Common myeloid progenitor, CD34-positive (primary cell): ENCODE measurements at regions not wholly inside any gene's neighbourhood (a gene's known extent, or its start where the extent isn't known, plus 50 kb on each side); places are given as distances from the start of the nearest gene placed in this dataset.

ENCODE experiments used
- CTCF ChIA-PET: fragments of 350-600 bp; sonication (Branson Sonifier 250); formaldehyde crosslinking; loops from one replicate; lab custom pipeline; 2021; ENCODE audit warnings: antibody characterized with exemption; lab: Charles Lee
- POLR2A ChIA-PET: fragments of 350-600 bp; sonication (Branson Sonifier 250); formaldehyde crosslinking; loops from one replicate; lab custom pipeline; 2021; ENCODE audit warnings: antibody characterized with exemption; lab: Charles Lee
- DNase-seq, 3 donors: peaks; one replicate each; pipeline versions ENCODE4 v3.0.0 to v3.0.0-alpha.2; 2013
- H3K27ac ChIP-seq, 2 experiments: 1 replicate in 1 of 2; 2 replicates in 1 of 2; pipeline ENCODE4 v1.7.0; 2013; ENCODE audit warnings: inconsistent platforms in 2 of 2, low read length in 2 of 2, mild to moderate bottlenecking in 2 of 2, low read depth in 1 of 2, moderate library complexity in 1 of 2; ENCODE audit not compliant: severe bottlenecking in 2 of 2, insufficient read depth in 1 of 2, poor library complexity in 1 of 2
- H3K27me3 ChIP-seq, 5 experiments: replicated peaks in 2 of 5; 1 replicate in 3 of 5; 2 replicates in 2 of 5; pipeline versions ENCODE4 v1.6.1 to v1.7.0; 2013; ENCODE audit warnings: low read length in 4 of 5, mild to moderate bottlenecking in 2 of 5, moderate library complexity in 2 of 5, inconsistent platforms in 1 of 5; ENCODE audit not compliant: insufficient read depth in 5 of 5, control insufficient read depth in 4 of 5
- H3K36me3 ChIP-seq, 4 experiments: 1 replicate in 2 of 4; 2 replicates in 2 of 4; pipeline versions ENCODE4 v1.6.1 to v1.7.0; 2013; ENCODE audit warnings: low read length in 3 of 4, control low read depth in 1 of 4, mild to moderate bottlenecking in 1 of 4; ENCODE audit not compliant: control insufficient read depth in 4 of 4, insufficient read depth in 4 of 4
- H3K4me1 ChIP-seq, 4 experiments: 1 replicate in 3 of 4; 2 replicates in 1 of 4; pipeline versions ENCODE4 v1.6.1 to v1.7.1; 2013; ENCODE audit warnings: low read length in 3 of 4, mild to moderate bottlenecking in 3 of 4, control low read depth in 1 of 4, inconsistent platforms in 1 of 4, moderate library complexity in 1 of 4; ENCODE audit not compliant: control insufficient read depth in 4 of 4, insufficient read depth in 4 of 4; ENCODE audit errors: control extremely low read depth in 1 of 4
- H3K4me3 ChIP-seq, 7 experiments: 1 replicate in 4 of 7; 2 replicates in 3 of 7; pipeline versions ENCODE4 v1.5.1 to v1.7.0; 2013; ENCODE audit warnings: mild to moderate bottlenecking in 7 of 7, low read length in 6 of 7, moderate library complexity in 6 of 7, inconsistent platforms in 2 of 7, low read depth in 2 of 7, control low read depth in 1 of 7; ENCODE audit not compliant: insufficient read depth in 4 of 7, control insufficient read depth in 1 of 7; ENCODE audit errors: extremely low read depth in 1 of 7
- H3K9me3 ChIP-seq, 5 experiments: 1 replicate in 4 of 5; 2 replicates in 1 of 5; pipeline versions ENCODE4 v1.6.1 to v1.7.1; 2013; ENCODE audit warnings: low read length in 4 of 5, mild to moderate bottlenecking in 2 of 5, inconsistent platforms in 1 of 5, low read depth in 1 of 5, moderate library complexity in 1 of 5; ENCODE audit not compliant: control insufficient read depth in 4 of 5, insufficient read depth in 2 of 5; ENCODE audit errors: control extremely low read depth in 1 of 5
- WGBS: methylation state at CpG from one replicate; pipeline ENCODE4 v1.1.5; 2013; ENCODE audit not compliant: insufficient coverage; 5-methylcytosine and 5-hydroxymethylcytosine counted together

DNA sequence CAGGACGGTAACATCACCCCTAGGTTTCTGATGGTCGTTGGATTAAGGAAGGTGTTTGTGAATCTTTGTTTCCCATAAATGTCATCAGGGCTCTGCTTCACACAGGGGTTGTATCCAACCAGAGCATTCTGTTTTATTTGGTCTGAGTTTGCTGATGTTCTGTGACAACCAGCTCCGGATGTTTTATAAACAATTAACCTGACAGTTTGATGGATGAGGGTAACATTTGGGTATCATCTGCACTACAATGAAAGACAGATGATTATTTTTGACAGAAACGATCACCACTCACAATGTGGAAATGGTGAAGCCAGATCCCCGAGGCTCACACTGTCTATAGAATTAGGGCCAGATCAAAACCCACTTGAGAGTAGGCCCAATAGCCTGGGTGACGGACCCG is 107.1 kb downstream of the CDC42EP3 start:
- Histone ChIP-seq H3K4me3 (no peak overlapping the region), H3K27me3 (no peaks in the 10 kb centered on the region), H3K27ac (no peak overlapping the region), H3K9me3 (no peaks in the 10 kb centered on the region), H3K36me3 (no peaks in the 10 kb centered on the region), H3K4me1 (peaks cover 2 to 19% (median 9%) of the 10 kb centered on the region in 4 experiments)
- no peak for DNase-seq
- POLR2A ChIA-PET = no interaction called here
- WGBS = 98% methylated on average over 4 of the region's 7 CpGs
- CTCF ChIA-PET = interaction anchor here (0.9 to 1.6 kb wide), 5 partner anchors 10 to 313 kb away, joined by 3 to 4 read pairs (median 4); no protein-coding TSS in a partner anchor

DNA sequence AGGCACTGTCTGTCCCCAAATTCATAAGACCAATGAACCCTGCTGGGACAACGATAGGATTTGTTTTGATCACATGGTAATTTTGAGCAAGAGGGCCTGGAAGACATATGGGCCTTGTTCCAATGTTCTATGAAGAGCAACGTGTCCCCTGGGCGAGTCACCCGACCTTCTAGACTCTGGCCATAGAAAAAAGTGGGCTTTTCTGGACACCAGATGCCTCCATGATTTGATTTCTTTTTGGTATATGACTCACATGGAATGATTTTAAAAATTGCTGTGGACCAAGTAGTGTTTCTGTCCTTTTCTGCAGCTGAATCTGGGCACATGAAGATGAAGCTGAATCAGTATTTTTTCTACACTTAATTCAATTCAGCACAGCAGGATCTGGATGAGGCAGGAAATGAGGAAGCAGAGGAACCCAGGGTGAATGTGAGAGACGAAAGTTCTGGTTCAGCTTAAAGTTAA is 104.9 kb downstream of the CDC42EP3 start:
- WGBS = 88% methylated on average over 5 of the region's 5 CpGs
- Histone ChIP-seq H3K9me3 (no peaks in the 10 kb centered on the region), H3K27me3 (no peaks in the 10 kb centered on the region), H3K36me3 (no peaks in the 10 kb centered on the region), H3K4me1 (peaks cover 2 to 13% (median 6%) of the 10 kb centered on the region in 4 experiments), H3K4me3 (no peak overlapping the region), H3K27ac (no peak overlapping the region)
- POLR2A ChIA-PET = no interaction called here
- CTCF ChIA-PET = interaction anchor here (1.0 kb wide), 1 partner anchor 16 kb away, joined by 3 read pairs; no protein-coding TSS in a partner anchor
- DNase-seq = no peak

- ChIA-PET CTCF (interaction anchor here (1.2 to 2.6 kb wide), 4 partner anchors 11 to 49 kb away, joined by 3 to 7 read pairs (median 6); no protein-coding TSS in a partner anchor), POLR2A (interaction anchor here (0.6 kb wide), 1 partner anchor 268 kb away, joined by 3 read pairs; no protein-coding TSS in a partner anchor)
- H3K36me3 ChIP-seq = no peaks in the 10 kb centered on the region
- peak in 2 of 3 donors; percentile 48 to 71 for DNase-seq
- H3K27me3 ChIP-seq = no peaks in the 10 kb centered on the region
- H3K9me3 ChIP-seq = no peaks in the 10 kb centered on the region
- H3K4me1 ChIP-seq = peaks cover 0 to 6% (median 1%) of the 10 kb centered on the region in 4 experiments
- 0% methylated on average over 1 of the region's 2 CpGs for WGBS
- H3K4me3 ChIP-seq = no peak overlapping the region
- H3K27ac ChIP-seq = no peak overlapping the region
Measured at GRCh38 chr2:37568565-37568964, 102.9 kb downstream of the CDC42EP3 start.

DNA sequence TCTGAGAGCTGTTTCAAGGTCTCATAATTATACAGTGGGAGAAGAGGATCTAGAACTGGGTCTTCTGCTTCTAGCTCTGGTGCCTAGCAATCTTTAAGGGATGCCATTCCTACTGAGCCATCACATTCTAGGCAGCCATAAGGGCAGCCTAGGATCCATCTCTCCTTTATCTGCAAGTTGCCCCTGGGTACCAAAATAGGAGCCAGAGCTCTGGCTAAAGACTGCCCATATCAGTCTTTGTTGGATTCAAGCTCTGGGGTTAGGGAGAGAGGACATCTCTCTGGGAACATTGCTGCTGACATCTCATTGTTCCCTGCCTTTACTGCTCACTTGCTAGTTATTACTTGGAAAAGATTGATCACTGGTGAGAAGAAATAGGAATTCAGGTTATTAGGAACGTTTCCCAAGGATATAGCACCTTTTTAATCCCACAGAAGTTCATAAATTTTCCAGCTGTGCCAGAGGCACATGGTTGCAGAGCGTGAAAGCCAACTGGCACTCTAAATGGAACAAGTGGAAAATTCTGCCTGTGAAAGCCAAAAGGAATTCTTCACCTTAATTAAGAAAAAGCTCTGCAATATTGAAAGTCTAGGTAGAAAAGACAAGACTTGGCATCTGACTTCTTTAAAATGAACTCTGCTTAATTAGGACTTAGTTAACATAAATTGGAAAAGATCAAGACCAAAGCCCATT is 102.2 kb downstream of the CDC42EP3 start:
- peaks cover 0 to 6% (median 0%) of the 10 kb centered on the region in 4 experiments for H3K4me1 ChIP-seq
- CTCF ChIA-PET = interaction anchor here (1.2 to 2.6 kb wide), 4 partner anchors 10 to 49 kb away, joined by 3 to 7 read pairs (median 6); no protein-coding TSS in a partner anchor

GRCh38 chr2:37569986-37570679 is 101.3 kb downstream of the CDC42EP3 start:
- no peak overlapping the region for H3K27ac ChIP-seq
- POLR2A ChIA-PET = no interaction called here
- no peaks in the 10 kb centered on the region for H3K9me3 ChIP-seq
- H3K4me3 ChIP-seq = no peak overlapping the region
- CTCF ChIA-PET = interaction anchor here (0.7 to 2.6 kb wide), 4 partner anchors 9 to 31 kb away, joined by 3 to 7 read pairs (median 6); no protein-coding TSS in a partner anchor
- DNase-seq = no peak
- H3K27me3 ChIP-seq = no peaks in the 10 kb centered on the region
- no CpG with 5 or more reads among the region's 3 CpGs for WGBS
- peaks cover 0 to 6% (median 0%) of the 10 kb centered on the region in 4 experiments for H3K4me1 ChIP-seq
- no peaks in the 10 kb centered on the region for H3K36me3 ChIP-seq

More for the DNA sequence above, 102.2 kb downstream of the CDC42EP3 start:
- DNase-seq = no peak
- POLR2A ChIA-PET = no interaction called here
- no CpG with 5 or more reads among the region's 2 CpGs for WGBS
- Histone ChIP-seq H3K36me3 (no peaks in the 10 kb centered on the region), H3K9me3 (no peaks in the 10 kb centered on the region), H3K27me3 (no peaks in the 10 kb centered on the region), H3K27ac (no peak overlapping the region), H3K4me3 (no peak overlapping the region)

DNA sequence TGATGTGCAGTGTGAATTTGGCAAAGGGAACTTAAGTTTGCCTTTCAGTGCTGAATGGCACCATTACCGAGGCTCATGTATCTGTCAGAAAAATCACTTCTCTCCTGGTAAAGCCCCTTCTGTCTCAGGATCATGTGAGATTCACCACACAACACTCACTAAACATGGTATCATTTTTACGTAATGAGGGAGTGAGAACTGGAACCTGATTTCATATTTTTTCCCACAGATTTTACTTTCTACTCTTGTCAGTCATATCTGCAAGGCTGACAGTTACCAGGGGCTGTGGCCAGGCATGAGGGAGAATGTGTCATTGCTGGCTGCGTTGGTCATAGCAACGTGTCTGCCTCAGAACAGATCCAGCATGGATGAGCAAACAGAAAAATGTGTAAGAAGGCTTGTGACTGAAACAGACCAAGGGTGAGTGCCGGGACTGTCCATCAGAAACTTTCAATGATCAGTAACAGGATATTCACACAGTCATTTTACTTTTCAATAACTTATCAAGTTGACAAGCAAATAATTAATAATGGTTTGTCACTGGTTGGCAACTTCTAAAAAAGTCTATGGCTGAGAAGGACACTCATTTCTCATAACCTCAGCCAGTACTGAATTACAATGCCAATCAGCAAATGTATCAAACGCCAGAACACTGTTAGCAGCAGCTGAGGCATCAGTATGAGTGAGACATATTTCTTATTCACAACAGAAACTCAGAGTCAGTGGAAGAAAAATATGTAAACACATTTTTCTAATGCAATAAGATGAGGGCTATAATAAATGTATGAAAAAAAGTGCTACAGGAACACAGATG is 100.5 kb downstream of the CDC42EP3 start:
- Histone ChIP-seq H3K4me1 (peaks cover 0 to 6% (median 0%) of the 10 kb centered on the region in 4 experiments), H3K36me3 (no peaks in the 10 kb centered on the region), H3K9me3 (no peaks in the 10 kb centered on the region), H3K27ac (no peak overlapping the region), H3K4me3 (no peak overlapping the region), H3K27me3 (no peaks in the 10 kb centered on the region)
- ChIA-PET CTCF (interaction anchor here (0.7 kb wide), 1 partner anchor 32 kb away, joined by 3 read pairs; no protein-coding TSS in a partner anchor), POLR2A (no interaction called here)
- DNase-seq = no peak
- WGBS = 92% methylated on average over 3 of the region's 6 CpGs
